Left lung (tissue), 4 donors: ENCODE measurements at regions not wholly inside any gene's neighbourhood (a gene's known extent, or its start where the extent isn't known, plus 50 kb on each side); places are given as distances from the start of the nearest gene placed in this dataset.

ENCODE experiments used
- ATAC-seq: fragments of 200-7000 bp; cut with Tn5 transposase; one replicate; pipeline ENCODE4 v1.9.1; 2020; ENCODE audit warnings: moderate library complexity
- DNase-seq, 4 donors: peaks; one replicate each; pipeline ENCODE4 v3.0.0-alpha.2; 2013 to 2020
- H3K27ac ChIP-seq, 2 donors: fragments of 200-600 bp; sonication (generic) in 1 of 2; one replicate each; pipeline versions ENCODE4 v1.5.0 to v1.8.0; 2020 to 2021
- H3K27me3 ChIP-seq, 2 donors: fragments of 200-600 bp; sonication (generic) in 1 of 2; one replicate each; pipeline versions ENCODE4 v1.5.0 to v1.8.0; 2020 to 2021
- H3K36me3 ChIP-seq, 2 donors: fragments of 200-600 bp; sonication (generic) in 1 of 2; one replicate each; pipeline versions ENCODE4 v1.5.0 to v1.8.0; 2020 to 2021
- H3K4me1 ChIP-seq, 2 donors: fragments of 200-600 bp; one replicate each; pipeline ENCODE4 v1.8.0; 2021
- H3K4me3 ChIP-seq, 2 donors: fragments of 200-600 bp; sonication (generic) in 1 of 2; one replicate each; pipeline versions ENCODE4 v1.5.0 to v1.8.0; 2020 to 2021; ENCODE audit warnings: mild to moderate bottlenecking in 1 of 2
- H3K9me3 ChIP-seq, 2 donors: fragments of 200-600 bp; sonication (generic) in 1 of 2; one replicate each; pipeline versions ENCODE4 v1.5.0 to v1.8.0; 2020 to 2021
- CTCF ChIP-seq, 2 donors: fragments of 200-600 bp; sonication (generic) in 1 of 2; IDR thresholded peaks; one replicate each; pipeline versions ENCODE4 v1.5.0 to v1.8.0; 2021; ENCODE audit warnings: antibody characterized with exemption in 2 of 2
- intact Hi-C, 2 donors: fragments of 100-400 bp; cut with DNase I; formaldehyde crosslinking; loops; one replicate each; pipeline versions ENCODE4 v1.11.2 to v1.14.2; 2022
- donor health status: DM: no; HTN: yes; CAD: no.
- donor health status: DM: no; HTN: no; CAD: no.

- no peaks in the 10 kb centered on the region for H3K9me3 ChIP-seq
- H3K27me3 ChIP-seq = no peaks in the 10 kb centered on the region
- intact Hi-C loops = no loop called here
- no peaks in the 10 kb centered on the region for H3K36me3 ChIP-seq
- ATAC-seq = no peak
- DNase-seq = no peak
- no peak overlapping the region for H3K4me3 ChIP-seq
- no peak for TF ChIP-seq CTCF (IDR thresholded peaks at IDR 0.05)
- no peak overlapping the region for H3K27ac ChIP-seq
- H3K4me1 ChIP-seq = no peaks in the 10 kb centered on the region
These were observed 242.7 kb downstream of the MN1 start for GRCh38 chr22:27558658-27559371.

GRCh38 chr22:27560781-27561180, 240.8 kb downstream of the MN1 start:
- Histone ChIP-seq H3K4me1 (no peaks in the 10 kb centered on the region), H3K27me3 (no peaks in the 10 kb centered on the region), H3K9me3 (no peaks in the 10 kb centered on the region), H3K4me3 (no peak overlapping the region), H3K36me3 (no peaks in the 10 kb centered on the region), H3K27ac (no peak overlapping the region)
- no peak for DNase-seq
- intact Hi-C loops = no loop called here
- no peak for ATAC-seq
- no peak for TF ChIP-seq CTCF (IDR thresholded peaks at IDR 0.05)

GRCh38 chr22:27561286-27561904, 240.2 kb downstream of the MN1 start:
- Histone ChIP-seq H3K36me3 (no peaks in the 10 kb centered on the region), H3K27me3 (no peaks in the 10 kb centered on the region), H3K4me1 (no peaks in the 10 kb centered on the region), H3K4me3 (no peak overlapping the region), H3K9me3 (no peaks in the 10 kb centered on the region), H3K27ac (no peak overlapping the region)
- no peak for TF ChIP-seq CTCF (IDR thresholded peaks at IDR 0.05)
- ATAC-seq (no peak), DNase-seq (no peak)
- intact Hi-C loops = no loop called here

GRCh38 chr22:27564806-27565205, 236.8 kb downstream of the MN1 start:
- no peaks in the 10 kb centered on the region for H3K27me3 ChIP-seq
- no peak overlapping the region for H3K27ac ChIP-seq
- ATAC-seq (no peak), DNase-seq (no peak)
- no peaks in the 10 kb centered on the region for H3K9me3 ChIP-seq
- H3K36me3 ChIP-seq = no peaks in the 10 kb centered on the region
- intact Hi-C loops = no loop called here
- no peak overlapping the region for H3K4me3 ChIP-seq
- no peak for TF ChIP-seq CTCF (IDR thresholded peaks at IDR 0.05)
- H3K4me1 ChIP-seq = no peaks in the 10 kb centered on the region

GRCh38 chr22:27566602-27567001, 235.0 kb downstream of the MN1 start:
- Histone ChIP-seq H3K4me1 (no peaks in the 10 kb centered on the region), H3K27me3 (peaks cover 0 to 6% of the 10 kb centered on the region in 2 donors), H3K9me3 (no peaks in the 10 kb centered on the region), H3K4me3 (no peak overlapping the region), H3K36me3 (no peaks in the 10 kb centered on the region), H3K27ac (no peak overlapping the region)
- DNase-seq (no peak), ATAC-seq (no peak)
- intact Hi-C loops = no loop called here
- TF ChIP-seq CTCF (IDR thresholded peaks at IDR 0.05) = no peak
